ENCODE measurements at regions not wholly inside any gene's neighbourhood (a gene's known extent, or its start where the extent isn't known, plus 50 kb on each side); places are given as distances from the start of the nearest gene placed in this dataset.

- no peak for DNase-seq
These were observed 225.2 kb downstream of the GAS1 start for GRCh38 chr9:86721843-86722705.

- no peak for DNase-seq
These were observed 226.0 kb downstream of the GAS1 start for GRCh38 chr9:86721226-86721781.

- DNase-seq = no peak
These were observed 226.6 kb downstream of the GAS1 start for GRCh38 chr9:86720639-86721225.

- DNase-seq = no peak
These were observed 228.8 kb downstream of the GAS1 start for GRCh38 chr9:86718388-86719049.

GRCh38 chr9:86716326-86716922 lies 230.9 kb downstream of the GAS1 start:
- no peak for DNase-seq

GRCh38 chr9:86714999-86715398 lies 232.3 kb downstream of the GAS1 start:
- no peak for DNase-seq

- no peak for DNase-seq
These were observed 233.3 kb downstream of the GAS1 start for GRCh38 chr9:86713970-86714369.

- DNase-seq = no peak
These were observed 233.8 kb downstream of the GAS1 start for GRCh38 chr9:86713470-86713869.

GRCh38 chr9:86708918-86709835 lies 238.1 kb downstream of the GAS1 start:
- DNase-seq = no peak

GRCh38 chr9:86707932-86708510 lies 239.3 kb downstream of the GAS1 start:
- no peak for DNase-seq

- no peak for DNase-seq
These were observed 240.9 kb downstream of the GAS1 start for GRCh38 chr9:86706391-86706790.

GRCh38 chr9:86705490-86705889 lies 241.8 kb downstream of the GAS1 start:
- DNase-seq = no peak

GRCh38 chr9:86703346-86703745 lies 244.0 kb downstream of the GAS1 start:
- DNase-seq = no peak

- DNase-seq = no peak
These were observed 246.7 kb downstream of the GAS1 start for GRCh38 chr9:86700629-86701028.

GRCh38 chr9:86697999-86698398 lies 249.3 kb downstream of the GAS1 start:
- DNase-seq = no peak

- DNase-seq = no peak
These were observed 250.1 kb downstream of the GAS1 start for GRCh38 chr9:86697213-86697612.

GRCh38 chr9:86695910-86696424 lies 251.3 kb downstream of the GAS1 start:
- no peak for DNase-seq

- DNase-seq = no peak
These were observed 257.3 kb downstream of the GAS1 start for GRCh38 chr9:86690034-86690433.

- no peak for DNase-seq
These were observed 259.5 kb downstream of the GAS1 start for GRCh38 chr9:86687788-86688187.

- DNase-seq = no peak
These were observed 261.8 kb downstream of the GAS1 start for GRCh38 chr9:86685556-86685955.

GRCh38 chr9:86684148-86684547 lies 263.2 kb downstream of the GAS1 start:
- no peak for DNase-seq

Data from retina (tissue), 1 donor.